Uterus (tissue), 2 donors: ENCODE measurements at regions not wholly inside any gene's neighbourhood (a gene's known extent, or its start where the extent isn't known, plus 50 kb on each side); places are given as distances from the start of the nearest gene placed in this dataset.

ENCODE experiments used
- CTCF ChIP-seq, 4 experiments: fragments of 200-600 bp in 2 of 4; fragments of 450-650 bp in 2 of 4; sonication (generic) in 2 of 4; IDR thresholded peaks; one replicate each; pipeline ENCODE4 v1.5.1; 2016 to 2019; ENCODE audit warnings: antibody characterized with exemption in 4 of 4, mild to moderate bottlenecking in 2 of 4, moderate library complexity in 1 of 4
- POLR2A ChIP-seq, 2 donors: fragments of 450-650 bp; IDR thresholded peaks; one replicate each; pipeline ENCODE4 v1.6.1; 2016; ENCODE audit warnings: antibody characterized with exemption in 2 of 2, mild to moderate bottlenecking in 1 of 2, moderate library complexity in 1 of 2

- no peak for TF ChIP-seq CTCF (IDR thresholded peaks at IDR 0.05)
- TF ChIP-seq POLR2A (IDR thresholded peaks at IDR 0.05) = no peak
These were observed 492.4 kb upstream of the KLF4 start for GRCh38 chr9:107982001-107982400.
